Immature natural killer cell (primary cell): ENCODE measurements at regions not wholly inside any gene's neighbourhood (a gene's known extent, or its start where the extent isn't known, plus 50 kb on each side); places are given as distances from the start of the nearest gene placed in this dataset.

Experiments
- DNase-seq, 3 donors: peaks; one replicate each; pipeline ENCODE4 v3.0.0; 2022; ENCODE audit warnings: mixed read lengths in 1 of 3
- H3K27ac Mint-ChIP-seq, 6 donors: one replicate each; pipeline ENCODE4 v1.8.0; 2020; ENCODE audit warnings: mixed read lengths in 6 of 6, mild to moderate bottlenecking in 5 of 6, inconsistent platforms in 4 of 6, moderate library complexity in 3 of 6
- H3K27me3 Mint-ChIP-seq, 3 donors: one replicate each; pipeline ENCODE4 v1.8.0; 2020 to 2021; ENCODE audit warnings: low read depth in 3 of 3, mild to moderate bottlenecking in 3 of 3, mixed read lengths in 3 of 3, moderate library complexity in 3 of 3, inconsistent platforms in 1 of 3
- H3K36me3 Mint-ChIP-seq, 3 donors: one replicate each; pipeline ENCODE4 v1.8.0; 2020; ENCODE audit warnings: mixed read lengths in 3 of 3, inconsistent platforms in 2 of 3, mild to moderate bottlenecking in 2 of 3
- H3K4me1 Mint-ChIP-seq, 2 donors: one replicate each; pipeline ENCODE4 v1.8.0; 2020; ENCODE audit warnings: inconsistent platforms in 2 of 2, mild to moderate bottlenecking in 2 of 2, mixed read lengths in 2 of 2, moderate library complexity in 1 of 2
- H3K4me3 Mint-ChIP-seq, 5 donors: one replicate each; pipeline ENCODE4 v1.8.0; 2020; ENCODE audit warnings: mild to moderate bottlenecking in 5 of 5, mixed read lengths in 5 of 5, inconsistent platforms in 3 of 5, moderate library complexity in 3 of 5
- H3K9me3 Mint-ChIP-seq, 6 donors: one replicate each; pipeline ENCODE4 v1.8.0; 2020; ENCODE audit warnings: mild to moderate bottlenecking in 6 of 6, mixed read lengths in 6 of 6, inconsistent platforms in 4 of 6, moderate library complexity in 3 of 6

GRCh38 chr12:111201036-111201435 is 167.9 kb downstream of the PHETA1 start:
- Mint-ChIP-seq H3K4me1 (no peaks in the 10 kb centered on the region), H3K27ac (no peak overlapping the region), H3K4me3 (no peak overlapping the region), H3K27me3 (peaks cover 2 to 10% (median 6%) of the 10 kb centered on the region in 3 donors), H3K36me3 (no peaks in the 10 kb centered on the region), H3K9me3 (peaks cover 0 to 1% (median 0%) of the 10 kb centered on the region in 6 donors)
- DNase-seq, result no peak

GRCh38 chr12:111197376-111197944 is 171.4 kb downstream of the PHETA1 start:
- Mint-ChIP-seq H3K36me3 (no peaks in the 10 kb centered on the region), H3K27ac (no peak overlapping the region), H3K27me3 (peaks cover under 1 to 8% (median 2%) of the 10 kb centered on the region in 3 donors), H3K4me3 (no peak overlapping the region), H3K9me3 (peaks cover 0 to 1% (median 0%) of the 10 kb centered on the region in 6 donors), H3K4me1 (no peaks in the 10 kb centered on the region)
- no peak for DNase-seq

GRCh38 chr12:111196532-111196931 is 172.4 kb downstream of the PHETA1 start:
- no peak overlapping the region for H3K4me3 Mint-ChIP-seq
- peaks cover 0 to 9% (median 4%) of the 10 kb centered on the region in 3 donors for H3K27me3 Mint-ChIP-seq
- H3K4me1 Mint-ChIP-seq, result no peaks in the 10 kb centered on the region
- DNase-seq, result no peak
- no peak overlapping the region for H3K27ac Mint-ChIP-seq
- no peaks in the 10 kb centered on the region for H3K36me3 Mint-ChIP-seq
- peaks cover 0 to 1% (median 0%) of the 10 kb centered on the region in 6 donors for H3K9me3 Mint-ChIP-seq

GRCh38 chr12:111195316-111195715 is 173.6 kb downstream of the PHETA1 start:
- H3K4me3 Mint-ChIP-seq, result no peak overlapping the region

GRCh38 chr12:111194703-111195051 is 174.2 kb downstream of the PHETA1 start:
- Mint-ChIP-seq H3K4me3 (no peak overlapping the region), H3K27me3 (peaks cover 3 to 9% (median 5%) of the 10 kb centered on the region in 3 donors), H3K4me1 (no peaks in the 10 kb centered on the region), H3K9me3 (peaks cover 0 to 1% (median 0%) of the 10 kb centered on the region in 6 donors), H3K27ac (no peak overlapping the region), H3K36me3 (no peaks in the 10 kb centered on the region)
- no peak for DNase-seq

More at GRCh38 chr12:111195316-111195715, 173.6 kb downstream of the PHETA1 start:
- Mint-ChIP-seq H3K9me3 (peaks cover 0 to 1% (median 0%) of the 10 kb centered on the region in 6 donors), H3K4me1 (no peaks in the 10 kb centered on the region), H3K27ac (no peak overlapping the region), H3K36me3 (no peaks in the 10 kb centered on the region), H3K27me3 (peaks cover 3 to 9% (median 4%) of the 10 kb centered on the region in 3 donors)
- DNase-seq, result no peak

- H3K27ac Mint-ChIP-seq, result no peak overlapping the region
- H3K27me3 Mint-ChIP-seq, result peaks cover 3 to 7% (median 7%) of the 10 kb centered on the region in 3 donors
- H3K9me3 Mint-ChIP-seq, result no peaks in the 10 kb centered on the region
- H3K4me3 Mint-ChIP-seq, result no peak overlapping the region
- no peaks in the 10 kb centered on the region for H3K4me1 Mint-ChIP-seq
- no peaks in the 10 kb centered on the region for H3K36me3 Mint-ChIP-seq
- no peak for DNase-seq
Measured at GRCh38 chr12:111193977-111194702, 174.8 kb downstream of the PHETA1 start.

GRCh38 chr12:111193496-111193895 is 175.4 kb downstream of the PHETA1 start:
- Mint-ChIP-seq H3K9me3 (peaks cover 0 to 2% (median 0%) of the 10 kb centered on the region in 6 donors), H3K4me1 (no peaks in the 10 kb centered on the region), H3K27ac (no peak overlapping the region), H3K27me3 (peaks cover 3 to 10% (median 7%) of the 10 kb centered on the region in 3 donors), H3K4me3 (no peak overlapping the region), H3K36me3 (no peaks in the 10 kb centered on the region)
- DNase-seq, result no peak

- Mint-ChIP-seq H3K4me3 (no peak overlapping the region), H3K27me3 (peaks cover 3 to 10% (median 7%) of the 10 kb centered on the region in 3 donors), H3K4me1 (no peaks in the 10 kb centered on the region), H3K36me3 (no peaks in the 10 kb centered on the region), H3K9me3 (peaks cover 0 to 3% (median 0%) of the 10 kb centered on the region in 6 donors), H3K27ac (no peak overlapping the region)
- DNase-seq, result no peak
Measured at GRCh38 chr12:111193067-111193466, 175.8 kb downstream of the PHETA1 start.

GRCh38 chr12:111192647-111193046 is 176.2 kb downstream of the PHETA1 start:
- Mint-ChIP-seq H3K27ac (no peak overlapping the region), H3K9me3 (peaks cover 0 to 3% (median 0%) of the 10 kb centered on the region in 6 donors), H3K36me3 (no peaks in the 10 kb centered on the region), H3K27me3 (peaks cover 3 to 10% (median 7%) of the 10 kb centered on the region in 3 donors), H3K4me1 (no peaks in the 10 kb centered on the region), H3K4me3 (no peak overlapping the region)
- no peak for DNase-seq

- H3K27me3 Mint-ChIP-seq, result peaks cover 3 to 12% (median 4%) of the 10 kb centered on the region in 3 donors
- no peaks in the 10 kb centered on the region for H3K36me3 Mint-ChIP-seq
- peaks cover 0 to 3% (median 0%) of the 10 kb centered on the region in 6 donors for H3K9me3 Mint-ChIP-seq
- H3K27ac Mint-ChIP-seq, result no peak overlapping the region
- H3K4me3 Mint-ChIP-seq, result no peak overlapping the region
- H3K4me1 Mint-ChIP-seq, result no peaks in the 10 kb centered on the region
- DNase-seq, result no peak
Measured at GRCh38 chr12:111190741-111191526, 178.0 kb downstream of the PHETA1 start.

GRCh38 chr12:111189792-111190191 is 179.1 kb downstream of the PHETA1 start:
- Mint-ChIP-seq H3K4me3 (no peak overlapping the region), H3K4me1 (no peaks in the 10 kb centered on the region), H3K27me3 (peaks cover 3 to 12% (median 4%) of the 10 kb centered on the region in 3 donors)

GRCh38 chr12:111188436-111188835 is 180.5 kb downstream of the PHETA1 start:
- H3K4me1 Mint-ChIP-seq, result no peaks in the 10 kb centered on the region
- no peaks in the 10 kb centered on the region for H3K36me3 Mint-ChIP-seq
- H3K9me3 Mint-ChIP-seq, result peaks cover 0 to 3% (median 0%) of the 10 kb centered on the region in 6 donors
- no peak overlapping the region for H3K27ac Mint-ChIP-seq
- H3K4me3 Mint-ChIP-seq, result no peak overlapping the region
- H3K27me3 Mint-ChIP-seq, result peaks cover 3 to 12% (median 6%) of the 10 kb centered on the region in 3 donors
- no peak for DNase-seq

More at GRCh38 chr12:111189792-111190191, 179.1 kb downstream of the PHETA1 start:
- no peaks in the 10 kb centered on the region for H3K36me3 Mint-ChIP-seq
- H3K27ac Mint-ChIP-seq, result no peak overlapping the region
- peaks cover 0 to 3% (median 0%) of the 10 kb centered on the region in 6 donors for H3K9me3 Mint-ChIP-seq
- DNase-seq, result no peak

- DNase-seq, result no peak
- H3K4me3 Mint-ChIP-seq, result no peak overlapping the region
- no peak overlapping the region for H3K27ac Mint-ChIP-seq
- H3K4me1 Mint-ChIP-seq, result no peaks in the 10 kb centered on the region
- peaks cover 2 to 13% (median 6%) of the 10 kb centered on the region in 3 donors for H3K27me3 Mint-ChIP-seq
- H3K36me3 Mint-ChIP-seq, result no peaks in the 10 kb centered on the region
- peaks cover 0 to 3% (median 0%) of the 10 kb centered on the region in 6 donors for H3K9me3 Mint-ChIP-seq
Measured at GRCh38 chr12:111186347-111186746, 182.5 kb downstream of the PHETA1 start.

GRCh38 chr12:111185889-111186227 is 183.0 kb downstream of the PHETA1 start:
- Mint-ChIP-seq H3K4me1 (no peaks in the 10 kb centered on the region), H3K27ac (no peak overlapping the region), H3K36me3 (no peaks in the 10 kb centered on the region), H3K9me3 (peaks cover 0 to 3% (median 0%) of the 10 kb centered on the region in 6 donors), H3K27me3 (peaks cover 5 to 13% (median 6%) of the 10 kb centered on the region in 3 donors), H3K4me3 (no peak overlapping the region)
- DNase-seq, result no peak
